ENCODE measurements at regions not wholly inside any gene's neighbourhood (a gene's known extent, or its start where the extent isn't known, plus 50 kb on each side); places are given as distances from the start of the nearest gene placed in this dataset.
"Not testable (repeated sequence)": the region's sequence is repeated elsewhere in the genome, so short reads cannot be mapped to it uniquely, and the experiment has no call there.

GRCh38 chr17:74126179-74126900 lies 77.1 kb upstream of the RPL38 start:
- DNase-seq, result no peak

GRCh38 chr17:74126959-74127358 lies 76.5 kb upstream of the RPL38 start:
- no peak for DNase-seq

- DNase-seq, result no peak
Observed at GRCh38 chr17:74128456-74129211, 74.8 kb upstream of the RPL38 start.

GRCh38 chr17:74129800-74130199 lies 73.7 kb upstream of the RPL38 start:
- DNase-seq, result not testable (repeated sequence)

- DNase-seq, result no peak
Observed at GRCh38 chr17:74130276-74130675, 73.2 kb upstream of the RPL38 start.

- DNase-seq, result no peak
Observed at GRCh38 chr17:74130841-74131240, 72.6 kb upstream of the RPL38 start.

GRCh38 chr17:74132354-74132753 lies 71.1 kb upstream of the RPL38 start:
- DNase-seq, result no peak

- DNase-seq, result no peak
Observed at GRCh38 chr17:74133740-74134139, 69.7 kb upstream of the RPL38 start.

- DNase-seq, result not testable (repeated sequence)
Observed at GRCh38 chr17:74134234-74134633, 69.2 kb upstream of the RPL38 start.

- DNase-seq, result no peak
Observed at GRCh38 chr17:74134991-74135390, 68.5 kb upstream of the RPL38 start.

GRCh38 chr17:74135391-74136167 lies 67.9 kb upstream of the RPL38 start:
- DNase-seq, result no peak

- no peak for DNase-seq
Observed at GRCh38 chr17:74137416-74137815, 66.1 kb upstream of the RPL38 start.

- no peak for DNase-seq
Observed at GRCh38 chr17:74139120-74139519, 64.4 kb upstream of the RPL38 start.

GRCh38 chr17:74140282-74140681 lies 63.2 kb upstream of the RPL38 start:
- DNase-seq, result no peak

GRCh38 chr17:74141612-74142011 lies 61.9 kb upstream of the RPL38 start:
- no peak for DNase-seq

- DNase-seq, result not testable (repeated sequence)
Observed at GRCh38 chr17:74143318-74143717, 60.2 kb upstream of the RPL38 start.

GRCh38 chr17:74145756-74146155 lies 57.7 kb upstream of the RPL38 start:
- no peak for DNase-seq

- DNase-seq, result no peak
Observed at GRCh38 chr17:74146196-74146595, 57.3 kb upstream of the RPL38 start.

- no peak for DNase-seq
Observed at GRCh38 chr17:74147056-74147835, 56.2 kb upstream of the RPL38 start.

- DNase-seq, result no peak
Observed at GRCh38 chr17:74147966-74148365, 55.5 kb upstream of the RPL38 start.

GRCh38 chr17:74148446-74148845 lies 55.0 kb upstream of the RPL38 start:
- DNase-seq, result no peak

- DNase-seq, result no peak
Observed at GRCh38 chr17:74148901-74149596, 54.4 kb upstream of the RPL38 start.
